ENCODE measurements at regions not wholly inside any gene's neighbourhood (a gene's known extent, or its start where the extent isn't known, plus 50 kb on each side); places are given as distances from the start of the nearest gene placed in this dataset.
"Not testable (repeated sequence)": the region's sequence is repeated elsewhere in the genome, so short reads cannot be mapped to it uniquely, and the experiment has no call there.

DNA sequence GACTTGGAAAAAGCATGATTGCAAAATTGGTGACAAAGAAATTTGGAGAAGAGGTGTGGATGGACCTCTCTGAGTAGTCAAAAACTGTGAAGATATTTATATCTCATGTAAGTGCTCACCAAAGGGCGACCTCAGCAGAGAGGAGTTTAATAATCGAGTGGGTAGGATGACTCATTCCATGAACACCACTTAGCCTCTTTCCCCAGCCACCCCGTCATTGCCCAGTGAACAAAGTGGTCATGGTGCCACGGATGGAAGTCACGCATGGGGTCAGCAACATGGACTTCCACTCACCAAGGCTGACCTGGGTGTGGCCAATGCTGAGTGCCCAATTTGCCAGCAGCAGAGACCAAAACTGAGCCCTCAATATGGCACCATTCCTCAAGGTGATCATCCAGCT is 997.4 kb upstream of the GYPC start:
- no peak overlapping the region for H3K4me3 ChIP-seq (ENCODE audit: low read depth, poor library complexity, severe bottlenecking)
- intact Hi-C loops (cut with DNase I; ENCODE audit: low total_unique reads): no loop called here
- DNase-seq (ENCODE audit: low spot score in 2 of 2): no peak
- 85 to 90% methylated on average over 5 of the region's 5 CpGs for WGBS, 2 donors
- TF ChIP-seq, protein P1, sequence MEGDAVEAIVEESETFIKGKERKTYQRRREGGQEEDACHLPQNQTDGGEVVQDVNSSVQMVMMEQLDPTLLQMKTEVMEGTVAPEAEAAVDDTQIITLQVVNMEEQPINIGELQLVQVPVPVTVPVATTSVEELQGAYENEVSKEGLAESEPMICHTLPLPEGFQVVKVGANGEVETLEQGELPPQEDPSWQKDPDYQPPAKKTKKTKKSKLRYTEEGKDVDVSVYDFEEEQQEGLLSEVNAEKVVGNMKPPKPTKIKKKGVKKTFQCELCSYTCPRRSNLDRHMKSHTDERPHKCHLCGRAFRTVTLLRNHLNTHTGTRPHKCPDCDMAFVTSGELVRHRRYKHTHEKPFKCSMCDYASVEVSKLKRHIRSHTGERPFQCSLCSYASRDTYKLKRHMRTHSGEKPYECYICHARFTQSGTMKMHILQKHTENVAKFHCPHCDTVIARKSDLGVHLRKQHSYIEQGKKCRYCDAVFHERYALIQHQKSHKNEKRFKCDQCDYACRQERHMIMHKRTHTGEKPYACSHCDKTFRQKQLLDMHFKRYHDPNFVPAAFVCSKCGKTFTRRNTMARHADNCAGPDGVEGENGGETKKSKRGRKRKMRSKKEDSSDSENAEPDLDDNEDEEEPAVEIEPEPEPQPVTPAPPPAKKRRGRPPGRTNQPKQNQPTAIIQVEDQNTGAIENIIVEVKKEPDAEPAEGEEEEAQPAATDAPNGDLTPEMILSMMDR (IDR thresholded peaks at IDR 0.05): no peak
- no peak for TF ChIP-seq POLR2A (IDR thresholded peaks at IDR 0.05)

DNA sequence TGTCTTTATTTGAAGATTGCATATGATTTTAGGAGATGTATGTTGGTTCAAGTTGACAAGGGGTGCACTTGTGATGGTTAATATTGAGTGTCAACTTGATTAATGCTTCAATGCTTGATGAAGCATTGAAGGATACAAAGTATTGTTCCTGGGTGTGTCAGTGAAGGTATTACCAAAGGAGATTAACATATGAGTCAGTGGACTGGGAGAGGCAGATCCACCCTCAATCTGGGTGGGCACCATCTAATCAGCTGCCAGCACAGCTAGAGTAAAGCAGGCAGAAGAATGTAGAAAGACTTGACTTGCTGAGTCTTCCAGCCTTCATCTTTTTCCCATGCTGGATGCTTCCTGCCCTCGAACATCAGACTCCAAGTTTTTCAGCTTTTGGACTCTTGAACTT is 995.6 kb upstream of the GYPC start:
- H3K4me3 ChIP-seq (ENCODE audit: low read depth, poor library complexity, severe bottlenecking); intact Hi-C loops (cut with DNase I; ENCODE audit: low total_unique reads); DNase-seq (ENCODE audit: low spot score in 2 of 2): not testable (repeated sequence)
- WGBS, 2 donors: 26 to 43% methylated on average over 1 of the region's 1 CpG

DNA sequence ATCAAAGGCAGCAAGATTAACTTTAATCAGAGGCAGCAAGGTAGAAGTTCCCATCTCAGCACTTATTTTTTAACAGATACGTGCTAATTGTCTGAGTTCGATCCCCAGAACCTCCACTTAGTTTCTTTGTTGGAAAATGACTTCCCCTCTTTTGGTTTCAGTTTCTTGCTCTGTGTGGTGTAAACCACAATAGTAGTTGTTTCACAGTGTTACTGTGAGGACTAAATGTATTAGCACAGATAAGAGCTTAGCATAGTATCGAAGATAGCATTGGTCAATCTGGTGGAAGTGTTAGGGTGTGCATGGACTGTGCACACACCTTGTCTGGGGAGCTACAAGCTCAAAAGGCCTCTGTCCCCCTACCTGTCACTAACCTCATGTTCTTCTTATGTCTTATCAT is 988.3 kb upstream of the GYPC start:
- H3K4me3 ChIP-seq (ENCODE audit: low read depth, poor library complexity, severe bottlenecking): no peak overlapping the region
- DNase-seq (ENCODE audit: low spot score in 2 of 2): no peak
- TF ChIP-seq, protein P1 (IDR thresholded peaks at IDR 0.05): no peak
- TF ChIP-seq POLR2A (IDR thresholded peaks at IDR 0.05): no peak
- intact Hi-C loops (cut with DNase I; ENCODE audit: low total_unique reads): no loop called here
- WGBS, 2 donors: 72 to 76% methylated on average over 3 of the region's 3 CpGs

DNA sequence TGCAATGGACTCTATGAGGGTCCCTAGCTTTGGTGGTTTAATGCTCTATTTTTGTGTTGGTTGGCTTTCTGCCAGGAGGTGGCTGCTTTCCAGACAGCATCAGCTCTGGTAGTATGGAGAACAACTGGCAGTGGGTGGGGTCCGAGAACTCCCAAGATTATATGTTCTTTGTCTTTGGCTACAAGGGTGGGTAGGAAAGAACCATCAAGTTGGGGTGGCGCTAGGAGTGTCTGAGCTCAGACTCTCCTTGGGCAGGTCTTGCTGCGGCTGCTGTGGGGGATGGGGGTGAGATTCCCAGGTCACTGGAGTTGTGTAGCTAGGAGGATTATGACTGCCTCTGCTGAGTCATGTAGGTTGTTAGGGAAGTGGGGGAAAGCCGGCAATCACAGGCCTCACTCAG is 976.1 kb upstream of the GYPC start:
- TF ChIP-seq, protein P1 (IDR thresholded peaks at IDR 0.05): no peak
- TF ChIP-seq POLR2A (IDR thresholded peaks at IDR 0.05): no peak
- H3K4me3 ChIP-seq (ENCODE audit: low read depth, poor library complexity, severe bottlenecking): no peak overlapping the region
- intact Hi-C loops (cut with DNase I; ENCODE audit: low total_unique reads): no loop called here
- 57 to 78% methylated on average over 4 of the region's 4 CpGs for WGBS, 2 donors
- DNase-seq (ENCODE audit: low spot score in 2 of 2): no peak

DNA sequence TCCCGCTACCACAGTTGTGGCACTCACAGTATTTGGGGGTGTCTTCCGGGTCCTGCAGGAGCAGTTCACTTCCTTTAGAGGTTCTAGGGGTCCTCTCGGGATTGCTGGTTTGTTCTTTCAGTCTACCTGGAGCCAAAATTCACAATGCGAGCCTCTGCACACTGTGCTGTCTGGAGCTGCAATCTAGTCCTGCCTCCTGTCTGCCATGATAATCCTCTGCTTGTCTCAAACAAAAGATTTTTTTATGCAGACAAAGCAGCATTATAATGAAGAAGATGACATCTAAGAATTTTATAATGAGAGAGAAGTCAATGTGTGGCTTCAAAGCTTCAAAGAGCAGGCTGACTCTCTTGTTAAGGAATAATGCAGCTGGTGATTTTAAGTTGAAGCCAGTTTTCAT is 975.1 kb upstream of the GYPC start:
- no peak for DNase-seq (ENCODE audit: low spot score in 2 of 2)
- 86 to 87% methylated on average over 4 of the region's 4 CpGs for WGBS, 2 donors
- no peak for TF ChIP-seq POLR2A (IDR thresholded peaks at IDR 0.05)
- TF ChIP-seq, protein P1 (IDR thresholded peaks at IDR 0.05): no peak
- intact Hi-C loops (cut with DNase I; ENCODE audit: low total_unique reads): no loop called here
- no peak overlapping the region for H3K4me3 ChIP-seq (ENCODE audit: low read depth, poor library complexity, severe bottlenecking)

DNA sequence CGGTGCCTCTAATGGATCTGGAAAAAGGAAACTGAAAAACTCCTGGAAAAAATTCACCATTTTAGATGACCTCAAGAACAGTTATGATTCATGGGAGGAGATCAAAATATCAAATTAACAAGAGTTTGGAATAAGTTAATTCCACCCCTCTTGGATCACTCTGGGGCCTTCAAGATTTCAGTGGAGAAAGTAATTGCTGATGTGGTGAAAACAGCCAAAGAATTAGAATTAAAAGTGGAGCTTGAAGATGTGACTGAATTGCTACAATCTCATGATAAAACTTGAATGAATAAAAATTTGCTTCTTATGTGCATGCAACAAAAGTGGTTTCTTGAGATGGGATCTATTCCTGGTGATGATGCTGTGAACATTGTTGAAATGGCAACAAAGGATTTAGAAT is 974.4 kb upstream of the GYPC start:
- 71 to 81% methylated on average over 1 of the region's 1 CpG for WGBS, 2 donors

More for the DNA sequence above, 974.4 kb upstream of the GYPC start:
- no peak for DNase-seq (ENCODE audit: low spot score in 2 of 2)
- H3K4me3 ChIP-seq (ENCODE audit: low read depth, poor library complexity, severe bottlenecking): no peak overlapping the region
- TF ChIP-seq, protein P1 (IDR thresholded peaks at IDR 0.05): no peak
- TF ChIP-seq POLR2A (IDR thresholded peaks at IDR 0.05): no peak
- intact Hi-C loops (cut with DNase I; ENCODE audit: low total_unique reads): no loop called here

Data from lower leg skin (tissue), 4 donors.